SIG-M5 treated with dmso at 0.1 percent for 504 hours (cell line): ENCODE measurements at regions not wholly inside any gene's neighbourhood (a gene's known extent, or its start where the extent isn't known, plus 50 kb on each side); places are given as distances from the start of the nearest gene placed in this dataset.
"Not testable (repeated sequence)": the region's sequence is repeated elsewhere in the genome, so short reads cannot be mapped to it uniquely, and the experiment has no call there.

ENCODE experiments used
- DNase-seq: peaks from one replicate; lab custom pipeline; 2025; ENCODE audit not compliant: unreplicated experiment; lab: John Stamatoyannopoulos, UW

DNA sequence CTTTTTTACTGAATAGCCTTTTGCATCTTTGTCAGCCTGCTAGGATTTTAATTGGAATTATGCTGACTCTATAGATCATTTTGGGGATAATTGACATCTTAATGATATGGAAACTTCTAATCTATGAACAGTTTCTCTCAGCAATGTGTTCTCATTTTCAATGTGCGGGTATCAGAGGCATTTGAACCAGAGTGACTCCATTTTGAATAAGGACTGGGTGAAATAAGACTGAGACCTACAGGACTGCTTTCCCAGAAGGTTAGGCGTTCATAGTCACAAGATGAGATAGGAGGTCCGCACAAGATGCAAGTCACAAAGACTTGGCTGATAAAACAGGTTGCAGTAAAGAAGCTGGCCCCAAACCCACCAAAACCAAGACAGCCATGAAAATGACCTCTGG, 140.5 kb downstream of the IGLL1 start:
- DNase-seq = not testable (repeated sequence)

DNA sequence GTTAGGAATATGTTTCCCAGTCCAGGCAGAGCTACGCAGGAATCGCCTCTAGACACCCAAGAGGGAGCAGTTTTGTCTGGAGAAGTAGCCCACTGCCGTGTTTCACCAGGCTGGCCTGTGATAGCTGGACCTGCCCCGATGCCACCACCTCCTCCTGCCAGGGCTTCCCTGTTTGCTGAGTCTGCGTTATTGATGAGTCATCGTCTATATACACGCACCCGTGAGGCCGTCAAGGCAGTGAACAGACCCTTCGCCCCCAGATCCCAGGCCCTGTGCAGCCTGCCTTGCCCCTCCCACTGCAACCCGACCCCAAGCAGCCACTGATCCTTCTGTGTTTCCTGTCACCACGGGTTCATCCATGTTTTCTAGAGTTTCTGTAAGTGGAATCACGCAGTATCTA, 141.9 kb downstream of the IGLL1 start:
- DNase-seq = no peak

DNA sequence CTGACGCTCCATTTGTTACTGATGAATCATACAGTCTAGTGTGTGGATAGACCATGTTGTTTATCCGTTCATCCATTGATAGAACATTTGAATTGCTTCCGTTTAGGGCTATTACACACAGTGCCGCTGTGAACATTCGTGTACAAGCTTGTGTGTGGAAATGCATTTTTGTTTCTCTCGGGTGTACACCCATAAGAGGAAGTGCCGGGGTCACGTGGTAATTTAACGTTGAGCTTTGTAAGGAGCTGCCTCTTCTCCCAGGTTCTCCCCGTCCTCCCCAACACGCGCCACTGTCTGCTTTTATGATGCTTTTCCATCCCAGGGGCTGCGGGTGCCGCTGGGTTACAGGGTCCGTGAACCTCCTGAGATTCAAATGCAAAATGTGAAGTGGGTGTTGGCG, 142.3 kb downstream of the IGLL1 start:
- no peak for DNase-seq

DNA sequence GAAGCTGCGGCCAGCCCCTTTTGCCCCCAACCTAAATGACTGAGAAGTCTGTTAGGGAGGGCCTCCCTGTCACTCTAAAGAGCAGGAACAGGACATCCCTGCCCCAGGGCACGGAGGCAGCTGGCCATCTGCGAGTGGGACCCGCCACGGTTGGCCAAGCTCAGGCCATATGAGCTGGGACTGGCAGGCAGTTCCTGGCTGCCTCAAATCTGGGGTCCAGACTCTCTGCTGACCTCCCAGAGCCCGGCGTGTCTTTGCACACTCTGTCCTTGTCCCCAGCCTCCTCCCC, 143.0 kb downstream of the IGLL1 start:
- not testable (repeated sequence) for DNase-seq

DNA sequence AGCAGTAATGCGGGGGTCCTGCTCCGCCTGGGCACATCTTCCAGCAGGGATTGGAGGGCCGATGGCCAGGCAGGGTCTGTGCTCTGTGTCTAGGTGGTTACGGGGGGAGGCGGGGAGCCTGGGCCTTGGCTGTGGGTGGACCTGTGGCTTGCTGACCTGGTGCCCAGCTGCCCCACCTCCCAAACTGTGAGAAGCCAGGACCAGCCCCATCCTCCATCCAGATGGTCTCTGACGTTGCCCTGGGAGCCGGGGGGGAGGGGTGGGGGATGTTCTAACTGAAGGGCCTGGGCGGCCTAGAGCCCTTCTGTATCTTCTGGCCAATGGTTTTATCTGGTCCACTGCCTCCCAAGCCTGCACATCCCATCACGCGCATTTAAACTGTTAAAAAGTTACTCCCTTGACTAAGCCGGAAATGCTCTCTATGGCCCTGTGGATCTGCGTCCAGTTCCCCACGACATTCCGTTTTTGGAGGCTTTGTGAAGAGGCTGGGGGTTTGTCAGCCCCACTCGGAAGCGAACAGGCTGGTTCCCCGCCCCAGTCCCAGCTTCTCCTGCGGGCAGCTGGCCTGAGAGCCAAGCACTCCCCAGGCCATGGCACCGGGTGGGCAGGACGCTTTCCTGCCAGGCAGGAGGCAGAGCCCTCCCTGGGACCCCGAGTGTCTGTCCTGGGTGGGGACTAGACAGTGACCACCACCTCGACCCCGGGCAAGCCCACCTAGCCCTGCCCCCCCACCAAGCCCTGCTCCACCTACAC, 143.6 kb downstream of the IGLL1 start:
- DNase-seq = not testable (repeated sequence)

- not testable (repeated sequence) for DNase-seq
Measured at GRCh38 chr22:23435186-23435585, 144.9 kb downstream of the IGLL1 start.

- DNase-seq = not testable (repeated sequence)
Measured at GRCh38 chr22:23434198-23434830, 145.8 kb downstream of the IGLL1 start.

DNA sequence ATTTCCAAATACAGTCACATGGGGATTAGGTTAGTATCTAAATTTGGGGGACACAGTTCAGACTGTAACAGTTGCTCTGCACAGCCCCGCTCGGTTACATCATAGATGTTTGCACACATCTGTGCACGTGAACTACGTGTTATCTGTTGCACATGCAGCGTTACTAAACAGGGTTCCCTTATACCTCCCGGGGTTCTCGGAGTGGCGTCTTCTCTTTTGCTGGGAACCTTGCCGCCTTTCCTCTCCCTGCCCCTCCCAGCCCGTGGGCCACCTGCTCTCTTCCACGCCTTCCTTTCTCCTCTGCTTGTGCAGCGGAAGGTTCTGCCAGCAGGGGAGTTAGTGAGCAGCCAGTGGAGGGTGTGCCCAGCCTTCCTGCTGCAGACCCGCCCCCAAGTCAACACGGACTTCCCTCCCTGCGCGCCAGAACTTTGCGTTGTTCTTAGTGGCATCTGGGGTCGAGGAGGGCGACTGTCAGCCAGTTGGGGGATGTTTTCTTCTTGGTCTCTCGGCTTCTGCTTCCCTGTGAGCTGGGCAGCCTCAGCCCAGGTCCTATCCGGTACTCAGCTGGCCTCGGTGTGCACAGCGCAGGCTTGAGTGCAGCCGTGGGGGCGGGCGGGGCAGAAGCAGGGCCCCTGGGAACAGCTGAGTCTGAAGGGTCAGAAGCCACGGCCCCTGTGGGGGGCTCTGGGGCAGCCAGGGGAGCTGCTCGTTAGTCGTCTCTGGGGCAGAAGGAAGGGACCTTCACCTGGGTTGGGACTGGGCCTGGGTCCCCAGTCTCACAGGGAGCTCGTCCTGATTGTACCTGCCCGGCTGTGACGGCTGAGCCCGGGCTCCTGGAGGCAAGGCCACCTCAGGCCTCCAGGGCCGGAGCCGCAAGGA, 146.7 kb downstream of the IGLL1 start:
- DNase-seq = peak; percentile 43

- not testable (repeated sequence) for DNase-seq
Measured at GRCh38 chr22:23432719-23433118, 147.4 kb downstream of the IGLL1 start.

DNA sequence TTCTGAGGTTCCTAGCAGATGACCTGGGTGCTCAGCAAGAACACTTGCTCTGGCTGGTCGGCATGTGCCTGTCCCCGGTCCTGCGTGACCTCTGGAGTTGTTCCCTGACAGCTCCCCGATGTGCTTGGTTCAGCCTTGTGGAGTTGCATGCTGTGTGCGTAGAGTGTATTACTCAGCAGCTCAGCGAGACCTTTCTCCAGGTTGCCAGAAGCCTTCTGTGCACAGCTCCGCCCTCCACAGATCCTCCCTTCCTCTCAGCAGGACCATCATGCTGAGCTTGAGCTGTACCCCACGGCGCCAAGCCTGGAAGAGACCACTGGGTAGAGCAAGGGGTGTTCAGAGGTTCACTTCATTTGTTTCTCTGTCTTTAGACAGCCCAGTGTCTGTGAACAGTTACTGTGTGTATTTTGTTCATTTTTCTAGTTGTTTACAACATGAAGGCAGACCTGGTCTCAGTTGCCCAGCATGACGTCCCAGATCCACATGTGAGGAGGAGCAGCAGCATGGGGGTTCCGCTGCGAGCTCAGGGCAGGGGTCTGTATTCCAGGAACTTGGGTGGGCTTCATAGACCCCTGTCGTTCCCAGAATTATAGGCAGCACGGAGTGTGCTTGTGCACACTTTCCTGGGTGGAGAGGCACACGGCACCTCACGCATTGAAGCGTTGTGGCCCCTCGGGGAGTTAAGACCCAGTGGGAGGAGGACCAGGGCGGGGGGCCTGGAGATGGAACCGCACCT, 148.6 kb downstream of the IGLL1 start:
- no peak for DNase-seq

- not testable (repeated sequence) for DNase-seq
Measured at GRCh38 chr22:23424551-23425068, 155.5 kb downstream of the IGLL1 start.

- no peak for DNase-seq
Measured at GRCh38 chr22:23424031-23424430, 156.1 kb downstream of the IGLL1 start.

DNA sequence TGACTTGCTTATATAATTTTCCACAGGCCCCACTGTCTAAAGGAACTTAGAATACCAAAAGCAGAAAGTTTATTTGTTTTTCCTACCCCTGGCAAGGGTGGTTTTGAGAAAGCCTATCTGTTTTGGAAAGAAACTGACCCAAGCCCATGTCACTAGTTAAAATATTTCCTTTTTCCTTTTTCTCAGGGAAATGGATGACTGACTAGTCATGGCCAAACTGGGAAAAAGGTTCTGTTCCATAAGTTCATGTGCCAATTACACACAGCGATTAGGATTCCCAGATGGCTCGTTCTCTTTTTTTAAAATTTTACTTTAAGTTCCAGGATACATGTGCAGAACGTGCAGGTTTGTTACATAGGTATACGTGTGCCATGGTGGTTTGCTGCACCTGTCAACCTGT, 157.8 kb downstream of the IGLL1 start:
- not testable (repeated sequence) for DNase-seq

DNA sequence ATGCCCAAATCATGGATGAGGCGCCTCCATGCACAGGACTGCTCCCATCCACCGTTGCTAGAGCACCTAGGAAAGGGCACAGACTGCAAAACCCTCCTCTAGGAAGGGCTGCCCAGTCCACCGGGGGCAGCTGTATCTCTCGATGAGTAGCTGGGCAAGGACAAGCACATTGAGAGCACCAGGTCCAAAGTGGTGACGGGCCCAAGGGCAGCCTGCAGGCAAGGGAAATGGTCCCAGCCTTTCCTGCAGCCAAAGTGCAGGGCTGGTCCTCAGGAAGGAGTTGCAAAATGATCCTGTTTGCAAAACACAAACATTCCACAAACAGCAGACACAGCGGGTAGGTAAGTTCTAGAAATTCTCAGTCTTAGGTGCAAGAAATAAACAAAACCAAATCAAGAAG, 158.8 kb downstream of the IGLL1 start:
- DNase-seq = not testable (repeated sequence)

DNA sequence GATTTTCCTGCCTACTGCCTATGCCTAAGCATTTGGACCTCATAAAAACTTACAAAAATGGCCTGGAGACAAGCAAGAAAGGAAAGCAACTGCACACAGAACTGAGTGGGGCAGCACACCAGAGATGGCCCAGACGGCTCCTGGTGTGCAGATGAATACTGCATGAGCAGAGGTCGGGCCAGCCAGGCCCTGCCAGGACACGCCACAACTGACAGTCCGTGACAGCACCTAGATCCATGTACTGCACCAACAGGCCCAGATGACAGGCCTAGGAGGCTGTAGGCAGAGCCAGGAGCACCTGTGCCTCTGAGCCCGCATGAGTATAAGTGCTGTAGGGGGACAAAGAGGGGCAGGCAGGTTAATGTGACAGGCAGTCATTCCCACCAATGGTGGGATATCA, 160.2 kb downstream of the IGLL1 start:
- DNase-seq = no peak

DNA sequence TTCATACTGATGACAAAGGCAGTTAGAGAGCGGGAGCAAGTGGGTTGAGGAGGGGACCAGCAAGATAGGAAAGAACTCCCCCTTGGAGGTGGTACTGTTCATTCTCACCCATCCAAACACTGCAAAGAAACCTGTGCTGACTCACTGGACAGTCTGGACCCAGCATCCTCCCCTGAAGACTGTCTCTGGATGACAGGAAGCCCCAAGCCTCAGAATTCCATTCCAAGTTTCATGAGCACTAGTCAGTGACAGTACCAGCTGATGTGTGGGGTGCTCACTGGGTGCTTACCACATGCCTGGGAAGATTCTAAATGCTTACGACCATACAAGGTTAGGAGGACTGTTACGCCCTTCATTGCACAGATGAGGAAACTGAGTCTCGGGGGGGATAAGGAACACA, 160.9 kb downstream of the IGLL1 start:
- DNase-seq = no peak

GRCh38 chr22:23418159-23418788, 161.8 kb downstream of the IGLL1 start:
- no peak for DNase-seq

DNA sequence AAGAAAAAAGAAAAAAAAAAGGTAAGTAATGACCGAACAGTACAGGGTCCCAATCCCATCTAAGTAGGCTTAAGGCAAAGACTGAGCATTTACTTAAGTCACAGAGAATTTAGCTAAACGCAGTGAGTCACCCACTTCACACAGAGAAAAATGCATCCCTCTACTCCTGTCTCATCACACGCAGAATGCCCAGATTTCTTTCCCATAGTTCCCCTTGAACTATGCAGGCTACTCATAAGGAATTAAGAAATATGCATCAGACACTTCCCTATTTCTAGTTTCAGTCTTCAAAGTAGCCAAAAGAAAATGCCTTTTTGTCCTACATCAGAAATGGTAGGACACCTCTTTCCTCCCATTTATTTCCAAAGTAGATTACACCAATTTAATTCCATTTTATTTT, 162.8 kb downstream of the IGLL1 start:
- DNase-seq = peak; percentile 43

DNA sequence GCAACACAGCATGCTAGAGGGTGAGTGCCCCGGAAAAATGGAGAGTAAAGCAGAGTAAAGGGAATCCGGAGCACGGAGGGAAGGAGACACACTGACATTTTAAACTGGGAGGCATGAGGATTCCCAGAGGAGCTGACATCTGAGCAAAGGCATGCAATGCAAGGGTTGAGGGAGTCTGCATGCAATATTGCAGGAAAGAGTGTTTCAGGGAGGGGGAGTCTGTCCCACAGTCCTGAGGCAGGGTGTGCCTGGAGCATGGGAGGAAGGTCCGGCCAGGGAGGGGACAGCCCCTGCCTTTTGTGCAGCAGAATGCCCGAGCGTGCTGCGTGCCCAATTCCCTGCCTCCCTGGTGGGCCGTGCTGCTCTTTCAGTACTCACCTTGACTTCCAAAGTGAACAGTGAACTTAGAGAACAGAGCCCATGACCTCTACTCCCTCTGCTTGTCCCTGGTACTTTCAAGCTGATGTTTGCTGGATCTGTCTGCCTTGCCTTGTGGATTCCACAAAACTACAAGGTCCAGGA, 163.9 kb downstream of the IGLL1 start:
- not testable (repeated sequence) for DNase-seq

DNA sequence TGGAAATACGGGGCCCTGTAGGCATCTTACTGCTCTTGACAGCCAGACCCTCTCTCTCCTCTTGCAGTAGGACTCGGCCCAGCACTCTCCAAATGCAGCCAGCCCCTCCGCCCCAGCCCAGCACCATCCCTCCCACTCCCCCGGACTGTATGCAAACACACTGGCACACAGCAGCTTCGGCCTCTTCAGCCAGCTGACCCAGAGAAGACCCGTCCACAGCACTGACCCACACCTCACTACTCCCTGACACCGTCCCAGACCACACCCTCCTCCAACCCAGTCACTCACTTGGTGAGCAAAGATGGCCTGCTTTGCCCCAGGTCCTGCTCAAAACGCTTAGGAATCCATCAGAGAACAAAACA, 164.6 kb downstream of the IGLL1 start:
- no peak for DNase-seq
